Keratinocyte (primary cell): ENCODE measurements at regions not wholly inside any gene's neighbourhood (a gene's known extent, or its start where the extent isn't known, plus 50 kb on each side); places are given as distances from the start of the nearest gene placed in this dataset.

Experiments used
- CTCF ChIP-seq, 3 experiments: IDR thresholded peaks in 1 of 3; conservative IDR thresholded peaks in 1 of 3; optimal IDR thresholded peaks in 1 of 3; 2 replicates in 2 of 3; 3 replicates in 1 of 3; pipeline versions ENCODE3 to v1.5.1; 2011; ENCODE audit warnings: low read length in 3 of 3, mild to moderate bottlenecking in 3 of 3, moderate library complexity in 2 of 3, control low read depth in 1 of 3, inconsistent platforms in 1 of 3; ENCODE audit not compliant: insufficient read depth in 2 of 3; ENCODE audit errors: extremely low read depth in 1 of 3
- EZH2 ChIP-seq: IDR thresholded peaks from one replicate; pipeline ENCODE4 v1.6.1; 2012; ENCODE audit warnings: inconsistent platforms, mild to moderate bottlenecking, low read length, moderate library complexity

- TF ChIP-seq EZH2, result no peak
- no peak for TF ChIP-seq CTCF (optimal IDR thresholded peaks at IDR 0.05 in 1 of 3, IDR thresholded peaks at IDR 0.05 in 1 of 3, conservative IDR thresholded peaks at IDR 0.05 in 1 of 3; ENCODE audit: extremely low read depth in 1 of 3, insufficient read depth in 2 of 3, low read length in 3 of 3)
Observed at GRCh38 chr1:217977943-217978342, 307.1 kb upstream of the RRP15 start.
